DOHH2 (cell line): ENCODE measurements at regions not wholly inside any gene's neighbourhood (a gene's known extent, or its start where the extent isn't known, plus 50 kb on each side); places are given as distances from the start of the nearest gene placed in this dataset.

Experiments
- H3F3A ChIP-seq: fragments of 200-600 bp; sonication (generic), shearing (Covaris generic); 2 replicates; pipeline ENCODE4 v1.6.0; 2016; ENCODE audit warnings: antibody characterized with exemption, mild to moderate bottlenecking; ENCODE audit not compliant: control insufficient read depth, insufficient read depth
- H3K27ac ChIP-seq: fragments of 200-600 bp; sonication (generic); 2 replicates; pipeline ENCODE4 v1.5.1; 2014; ENCODE audit warnings: low read depth, mild to moderate bottlenecking, low read length, moderate library complexity
- H3K27me3 ChIP-seq: fragments of 200-600 bp; sonication (generic); 2 replicates; pipeline ENCODE4 v1.6.1; 2014; ENCODE audit warnings: mild to moderate bottlenecking, low read length, mixed read lengths; ENCODE audit not compliant: control insufficient read depth
- H3K36me3 ChIP-seq: fragments of 200-600 bp; sonication (generic); 2 replicates; pipeline ENCODE4 v1.6.1; 2014; ENCODE audit warnings: mild to moderate bottlenecking, low read length, moderate library complexity, mixed read lengths; ENCODE audit not compliant: control insufficient read depth
- H3K4me1 ChIP-seq: fragments of 200-600 bp; sonication (generic); 2 replicates; pipeline ENCODE4 v1.6.1; 2014; ENCODE audit warnings: mild to moderate bottlenecking, low read length, mixed read lengths; ENCODE audit not compliant: control insufficient read depth
- H3K4me2 ChIP-seq: fragments of 200-600 bp; sonication (generic); 2 replicates; pipeline ENCODE4 v1.6.0; 2014; ENCODE audit warnings: mild to moderate bottlenecking, low read length, moderate library complexity
- H3K4me3 ChIP-seq: fragments of 200-600 bp; sonication (generic); 2 replicates; pipeline ENCODE4 v1.5.1; 2014; ENCODE audit warnings: mild to moderate bottlenecking, low read length, mixed read lengths
- H3K79me2 ChIP-seq: fragments of 200-600 bp; sonication (generic); 2 replicates; pipeline ENCODE4 v1.6.1; 2014; ENCODE audit warnings: mild to moderate bottlenecking, low read length, mixed read lengths; ENCODE audit not compliant: control insufficient read depth
- H3K9me2 ChIP-seq: fragments of 200-600 bp; sonication (generic); replicated peaks from 2 replicates; pipeline ENCODE4 v1.6.1; 2014; ENCODE audit warnings: mild to moderate bottlenecking, low read length, mixed read lengths; ENCODE audit not compliant: control insufficient read depth
- H3K9me3 ChIP-seq: fragments of 200-600 bp; sonication (generic); 2 replicates; pipeline ENCODE4 v1.6.1; 2014; ENCODE audit warnings: antibody characterized with exemption, low read length, mixed read lengths; ENCODE audit not compliant: control insufficient read depth, insufficient read depth
- H4K20me1 ChIP-seq: fragments of 200-600 bp; sonication (generic); 2 replicates; pipeline ENCODE4 v1.6.0; 2014; ENCODE audit warnings: low read depth, mild to moderate bottlenecking, antibody characterized with exemption, low read length, moderate library complexity; ENCODE audit not compliant: control insufficient read depth, insufficient read depth
- EZH2phosphoT487 ChIP-seq: fragments of 200-600 bp; sonication (generic); IDR thresholded peaks from 2 replicates; pipeline ENCODE4 v1.6.1; 2017; ENCODE audit warnings: borderline replicate concordance, mild to moderate bottlenecking, antibody characterized with exemption, low read length, moderate library complexity, mixed read lengths
- TF ChIP-seq, protein P1 (sequence below): fragments of 200-600 bp; sonication (generic); IDR thresholded peaks from one replicate; pipeline ENCODE4 v1.5.1; 2014; ENCODE audit warnings: antibody characterized with exemption, mild to moderate bottlenecking, low read depth, low read length; ENCODE audit not compliant: poor library complexity, severe bottlenecking

DNA sequence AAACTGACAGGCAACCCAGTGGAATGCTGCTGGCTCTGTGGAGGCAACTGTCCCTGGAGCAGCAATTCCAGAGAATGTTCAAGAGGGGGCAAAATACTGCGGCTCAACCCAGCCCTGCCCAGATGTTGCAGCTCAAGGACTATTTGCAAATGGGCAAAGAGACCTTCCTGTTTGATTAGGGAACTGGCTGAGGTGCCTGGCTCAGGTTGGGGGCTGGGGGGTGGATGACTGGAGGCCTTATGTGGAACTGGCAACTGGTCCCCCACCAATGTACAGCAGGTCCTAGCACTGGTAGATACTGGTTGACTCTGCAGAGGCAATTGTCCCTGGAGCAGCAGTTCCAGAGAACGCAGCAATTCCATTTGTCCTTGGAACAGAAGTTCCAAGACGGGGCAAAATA, 302.5 kb downstream of the ZPLD1 start:
- H4K20me1 ChIP-seq, result no peaks in the 10 kb centered on the region
- H3K9me3 ChIP-seq, result no peaks in the 10 kb centered on the region
- H3K4me1 ChIP-seq, result no peaks in the 10 kb centered on the region
- no peaks in the 10 kb centered on the region for H3K79me2 ChIP-seq
- H3K4me2 ChIP-seq, result no peak overlapping the region
- no peaks in the 10 kb centered on the region for H3K9me2 ChIP-seq
- H3K27me3 ChIP-seq, result no peaks in the 10 kb centered on the region
- no peak overlapping the region for H3K4me3 ChIP-seq
- no peaks in the 10 kb centered on the region for H3K36me3 ChIP-seq
- H3F3A ChIP-seq, result no peaks in the 10 kb centered on the region
- no peak overlapping the region for H3K27ac ChIP-seq
- TF ChIP-seq EZH2phosphoT487, result no peak
- TF ChIP-seq, protein P1, sequence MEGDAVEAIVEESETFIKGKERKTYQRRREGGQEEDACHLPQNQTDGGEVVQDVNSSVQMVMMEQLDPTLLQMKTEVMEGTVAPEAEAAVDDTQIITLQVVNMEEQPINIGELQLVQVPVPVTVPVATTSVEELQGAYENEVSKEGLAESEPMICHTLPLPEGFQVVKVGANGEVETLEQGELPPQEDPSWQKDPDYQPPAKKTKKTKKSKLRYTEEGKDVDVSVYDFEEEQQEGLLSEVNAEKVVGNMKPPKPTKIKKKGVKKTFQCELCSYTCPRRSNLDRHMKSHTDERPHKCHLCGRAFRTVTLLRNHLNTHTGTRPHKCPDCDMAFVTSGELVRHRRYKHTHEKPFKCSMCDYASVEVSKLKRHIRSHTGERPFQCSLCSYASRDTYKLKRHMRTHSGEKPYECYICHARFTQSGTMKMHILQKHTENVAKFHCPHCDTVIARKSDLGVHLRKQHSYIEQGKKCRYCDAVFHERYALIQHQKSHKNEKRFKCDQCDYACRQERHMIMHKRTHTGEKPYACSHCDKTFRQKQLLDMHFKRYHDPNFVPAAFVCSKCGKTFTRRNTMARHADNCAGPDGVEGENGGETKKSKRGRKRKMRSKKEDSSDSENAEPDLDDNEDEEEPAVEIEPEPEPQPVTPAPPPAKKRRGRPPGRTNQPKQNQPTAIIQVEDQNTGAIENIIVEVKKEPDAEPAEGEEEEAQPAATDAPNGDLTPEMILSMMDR, result no peak

DNA sequence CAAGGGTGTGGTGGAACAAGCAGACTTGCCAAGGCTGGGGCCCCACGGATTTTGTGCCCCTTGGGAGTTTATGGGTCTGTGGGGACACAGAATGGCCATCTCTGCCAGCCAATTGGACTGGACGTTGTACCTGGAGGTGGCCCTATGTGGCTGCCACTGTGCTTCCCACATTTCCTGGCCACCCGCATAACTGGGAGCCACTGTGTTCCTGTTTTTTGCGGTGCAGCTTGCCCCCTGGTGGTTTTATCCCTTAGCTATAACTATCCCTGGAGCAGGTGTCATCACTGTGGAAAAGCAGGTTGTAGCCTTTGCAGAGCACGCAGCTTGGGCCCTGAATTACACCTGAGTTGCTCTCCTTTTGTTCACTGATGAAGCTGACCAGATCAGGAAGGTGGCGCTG, 306.3 kb downstream of the ZPLD1 start:
- no peaks in the 10 kb centered on the region for H3K4me1 ChIP-seq
- H3K79me2 ChIP-seq, result no peaks in the 10 kb centered on the region
- no peaks in the 10 kb centered on the region for H3K9me2 ChIP-seq
- H3K4me3 ChIP-seq, result no peak overlapping the region
- H3F3A ChIP-seq, result no peaks in the 10 kb centered on the region
- H3K4me2 ChIP-seq, result no peak overlapping the region
- no peaks in the 10 kb centered on the region for H4K20me1 ChIP-seq
- TF ChIP-seq, protein P1, result no peak
- TF ChIP-seq EZH2phosphoT487, result no peak
- no peaks in the 10 kb centered on the region for H3K36me3 ChIP-seq
- H3K9me3 ChIP-seq, result no peaks in the 10 kb centered on the region
- no peak overlapping the region for H3K27ac ChIP-seq
- no peaks in the 10 kb centered on the region for H3K27me3 ChIP-seq

DNA sequence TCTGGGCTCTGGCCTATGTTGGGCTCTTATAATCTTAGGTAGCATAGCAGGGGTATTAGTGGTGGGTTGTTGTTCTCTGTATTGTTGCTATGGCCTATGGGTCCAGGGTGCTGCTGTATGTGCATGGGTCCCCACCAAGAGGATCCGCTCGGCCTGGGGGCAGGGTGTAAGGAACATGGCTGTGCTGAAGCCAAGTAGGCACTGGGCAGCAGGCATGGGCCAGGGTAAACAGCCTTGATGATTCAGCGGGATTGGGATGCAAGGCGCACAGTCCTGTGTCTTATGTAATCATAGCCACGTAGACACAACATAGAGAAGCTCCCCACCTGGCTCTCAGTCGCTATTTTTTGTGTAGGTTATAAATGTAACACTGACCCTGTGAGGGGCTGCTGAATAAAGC, 306.9 kb downstream of the ZPLD1 start:
- TF ChIP-seq, protein P1, result no peak
- no peak for TF ChIP-seq EZH2phosphoT487

DNA sequence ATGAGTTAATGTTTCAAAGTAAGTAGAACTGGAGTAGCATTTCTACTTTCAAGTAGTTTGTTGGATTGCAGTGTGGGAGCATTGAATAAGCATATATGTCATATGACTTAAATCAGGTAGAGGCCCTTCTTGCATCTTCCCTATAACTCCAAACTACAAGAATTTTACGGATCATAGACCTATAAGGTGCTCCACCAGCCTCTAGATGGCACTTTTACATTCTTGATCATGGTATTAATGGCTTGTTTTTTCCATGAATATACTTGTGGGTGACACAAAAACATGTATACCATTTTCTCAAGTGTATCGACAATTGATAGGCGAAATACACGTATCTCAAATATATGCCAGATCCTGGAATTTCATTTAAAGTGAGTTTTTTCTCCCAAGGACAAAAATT, 311.1 kb downstream of the ZPLD1 start:
- H3K27me3 ChIP-seq, result no peaks in the 10 kb centered on the region
- H3K9me2 ChIP-seq, result no peaks in the 10 kb centered on the region
- no peaks in the 10 kb centered on the region for H3K36me3 ChIP-seq
- no peak overlapping the region for H3K4me2 ChIP-seq
- H3K4me1 ChIP-seq, result no peaks in the 10 kb centered on the region
- H3K27ac ChIP-seq, result no peak overlapping the region
- H3K4me3 ChIP-seq, result no peak overlapping the region
- no peaks in the 10 kb centered on the region for H3K9me3 ChIP-seq
- H4K20me1 ChIP-seq, result no peaks in the 10 kb centered on the region
- no peak for TF ChIP-seq EZH2phosphoT487
- TF ChIP-seq, protein P1, result no peak
- H3F3A ChIP-seq, result no peaks in the 10 kb centered on the region
- H3K79me2 ChIP-seq, result no peaks in the 10 kb centered on the region

More for the DNA sequence above, 306.9 kb downstream of the ZPLD1 start:
- no peaks in the 10 kb centered on the region for H3K79me2 ChIP-seq
- H3K4me2 ChIP-seq, result no peak overlapping the region
- H3K4me3 ChIP-seq, result no peak overlapping the region
- no peaks in the 10 kb centered on the region for H3K36me3 ChIP-seq
- no peaks in the 10 kb centered on the region for H3K9me2 ChIP-seq
- H3K9me3 ChIP-seq, result no peaks in the 10 kb centered on the region
- H3K27me3 ChIP-seq, result no peaks in the 10 kb centered on the region
- no peak overlapping the region for H3K27ac ChIP-seq
- H3K4me1 ChIP-seq, result no peaks in the 10 kb centered on the region
- no peaks in the 10 kb centered on the region for H4K20me1 ChIP-seq
- H3F3A ChIP-seq, result no peaks in the 10 kb centered on the region
